Spleen (tissue), 11 donors: ENCODE measurements at regions not wholly inside any gene's neighbourhood (a gene's known extent, or its start where the extent isn't known, plus 50 kb on each side); places are given as distances from the start of the nearest gene placed in this dataset.

Experiments used
- DNase-seq: peaks from one replicate; pipeline ENCODE4 v3.0.0-alpha.2; 2020
- H3K27ac ChIP-seq, 8 donors: fragments of 200-600 bp; sonication (generic) in 7 of 8; 1 replicate in 4 of 8; 2 replicates in 4 of 8; pipeline versions ENCODE4 v1.5.0 to v1.8.0; 2016 to 2021; ENCODE audit warnings: inconsistent platforms in 4 of 8, mild to moderate bottlenecking in 4 of 8, moderate library complexity in 1 of 8
- H3K27me3 ChIP-seq, 7 donors: fragments of 200-600 bp; sonication (generic) in 6 of 7; replicated peaks in 1 of 7; 1 replicate in 4 of 7; 2 replicates in 3 of 7; pipeline versions ENCODE4 v1.5.0 to v1.8.0; 2016 to 2021; ENCODE audit warnings: inconsistent platforms in 3 of 7, mild to moderate bottlenecking in 1 of 7
- H3K36me3 ChIP-seq, 6 donors: fragments of 200-600 bp; sonication (generic) in 5 of 6; 1 replicate in 4 of 6; 2 replicates in 2 of 6; pipeline versions ENCODE4 v1.5.0 to v1.8.0; 2016 to 2021; ENCODE audit warnings: inconsistent platforms in 2 of 6
- H3K4me1 ChIP-seq, 6 donors: fragments of 200-600 bp; sonication (generic) in 5 of 6; 1 replicate in 3 of 6; 2 replicates in 3 of 6; pipeline versions ENCODE4 v1.5.0 to v1.8.0; 2016 to 2021; ENCODE audit warnings: inconsistent platforms in 3 of 6
- H3K4me3 ChIP-seq, 8 donors: fragments of 200-600 bp; sonication (generic) in 7 of 8; 1 replicate in 4 of 8; 2 replicates in 4 of 8; pipeline versions ENCODE4 v1.5.0 to v1.8.0; 2016 to 2021; ENCODE audit warnings: inconsistent platforms in 4 of 8, mild to moderate bottlenecking in 4 of 8, moderate library complexity in 2 of 8
- H3K9me3 ChIP-seq, 8 donors: fragments of 200-600 bp; sonication (generic) in 7 of 8; 1 replicate in 4 of 8; 2 replicates in 4 of 8; pipeline versions ENCODE4 v1.5.0 to v1.8.0; 2016 to 2021; ENCODE audit warnings: inconsistent platforms in 4 of 8
- CTCF ChIP-seq, 11 experiments: fragments of 200-600 bp in 7 of 11; fragments of 450-650 bp in 4 of 11; sonication (generic) in 4 of 11; IDR thresholded peaks in 8 of 11; conservative IDR thresholded peaks in 3 of 11; 1 replicate in 7 of 11; 2 replicates in 4 of 11; pipeline versions ENCODE4 v1.4.0 to v1.8.0; 2016 to 2021; ENCODE audit warnings: antibody characterized with exemption in 11 of 11, inconsistent platforms in 4 of 11, mild to moderate bottlenecking in 1 of 11
- POLR2A ChIP-seq, 3 donors: fragments of 450-650 bp; IDR thresholded peaks; one replicate each; pipeline ENCODE4 v1.5.1; 2017; ENCODE audit warnings: antibody characterized with exemption in 3 of 3, mild to moderate bottlenecking in 1 of 3
- POLR2AphosphoS5 ChIP-seq, 3 donors: sonication (generic); formaldehyde crosslinking; IDR thresholded peaks; one replicate each; pipeline ENCODE4 v1.5.1; 2017; ENCODE audit warnings: antibody characterized with exemption in 3 of 3
- WGBS, 5 donors: extraction: QIAGEN DNeasy Blood & Tissue Kit in 3 of 5; methylation state at CpG; one replicate each; pipeline versions ENCODE4 v1.1.5 to v1.1.7; 2013 to 2018; 5-methylcytosine and 5-hydroxymethylcytosine counted together
- intact Hi-C: fragments of 100-400 bp; cut with DNase I; formaldehyde crosslinking; loops from one replicate; pipeline ENCODE4 v1.15.0; 2023; ENCODE audit warnings: low total_unique reads
- donor health status: healthy with polysubstance abuse.
- donor health status: DM: no; HTN: no; CAD: no; lungs with moderate emphysema.
- donor health status: DM: no; HTN: no; CAD: no.
- donor health status: Bipolar disorder and iron deficiency.
- donor health status: healthy.
- donor health status: DM: no; HTN: no; CAD: no.
- donor health status: DM: yes; HTN: yes; CAD: no.

DNA sequence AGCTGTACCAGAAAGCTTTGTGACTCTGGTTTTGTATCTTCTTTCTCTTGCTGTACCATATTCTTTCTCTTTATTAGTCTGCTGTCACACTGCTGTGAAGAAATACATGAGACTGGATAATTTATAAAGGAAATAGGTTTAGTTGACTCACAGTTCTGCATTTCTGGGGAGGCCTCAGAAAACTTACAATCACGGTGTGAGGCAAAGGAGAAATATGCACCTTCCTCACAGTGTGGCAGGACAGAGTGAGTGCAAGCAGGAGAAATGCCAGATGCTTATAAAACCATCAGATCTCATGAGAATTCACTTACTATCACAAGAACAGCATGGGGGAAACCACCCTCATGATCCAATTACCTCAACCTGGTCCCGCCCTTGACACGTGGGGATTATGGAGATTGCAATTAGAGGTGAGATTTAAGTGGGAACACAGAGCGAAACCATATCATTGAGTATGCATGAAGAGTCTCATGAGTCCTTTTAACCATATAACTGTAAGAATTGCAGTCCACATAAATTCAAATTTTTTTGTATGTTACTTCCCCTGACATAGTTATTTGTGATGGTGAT lies 67.4 kb upstream of the INPP4B start:
- intact Hi-C loops, result no loop called here
- WGBS, 5 donors, result 76 to 93% (median 87%) methylated on average over 4 of the region's 4 CpGs
- H3K27ac ChIP-seq, result no peak overlapping the region
- TF ChIP-seq POLR2A (IDR thresholded peaks at IDR 0.05) (no peak), CTCF (IDR thresholded peaks at IDR 0.05 in 8 of 11, conservative IDR thresholded peaks at IDR 0.05 in 3 of 11) (no peak), POLR2AphosphoS5 (IDR thresholded peaks at IDR 0.05) (no peak)
- no peaks in the 10 kb centered on the region for H3K4me1 ChIP-seq
- H3K9me3 ChIP-seq, result no peaks in the 10 kb centered on the region
- H3K4me3 ChIP-seq, result no peak overlapping the region
- H3K27me3 ChIP-seq, result no peaks in the 10 kb centered on the region
- no peak for DNase-seq
- no peaks in the 10 kb centered on the region for H3K36me3 ChIP-seq

- no peaks in the 10 kb centered on the region for H3K27me3 ChIP-seq
- H3K4me3 ChIP-seq, result no peak overlapping the region
- no peak overlapping the region for H3K27ac ChIP-seq
- no peaks in the 10 kb centered on the region for H3K9me3 ChIP-seq
- H3K4me1 ChIP-seq, result no peaks in the 10 kb centered on the region
- intact Hi-C loops, result no loop called here
- no peak for TF ChIP-seq POLR2A (IDR thresholded peaks at IDR 0.05)
- no peak for TF ChIP-seq POLR2AphosphoS5 (IDR thresholded peaks at IDR 0.05)
- TF ChIP-seq CTCF (IDR thresholded peaks at IDR 0.05 in 8 of 11, conservative IDR thresholded peaks at IDR 0.05 in 3 of 11), result no peak
- H3K36me3 ChIP-seq, result no peaks in the 10 kb centered on the region
- WGBS, 5 donors, result 83 to 92% (median 86%) methylated on average over 4 of the region's 4 CpGs
- DNase-seq, result no peak
These were observed 71.6 kb upstream of the INPP4B start for GRCh38 chr4:142917678-142918077.

- no peak overlapping the region for H3K27ac ChIP-seq
- WGBS, 5 donors, result 55 to 79% (median 76%) methylated on average over 1 of the region's 1 CpG
- no peaks in the 10 kb centered on the region for H3K36me3 ChIP-seq
- H3K9me3 ChIP-seq, result no peaks in the 10 kb centered on the region
- no peaks in the 10 kb centered on the region for H3K4me1 ChIP-seq
- DNase-seq, result no peak
- no peak for TF ChIP-seq POLR2A (IDR thresholded peaks at IDR 0.05)
- no peak for TF ChIP-seq CTCF (IDR thresholded peaks at IDR 0.05 in 8 of 11, conservative IDR thresholded peaks at IDR 0.05 in 3 of 11)
- TF ChIP-seq POLR2AphosphoS5 (IDR thresholded peaks at IDR 0.05), result no peak
- H3K4me3 ChIP-seq, result no peak overlapping the region
- H3K27me3 ChIP-seq, result no peaks in the 10 kb centered on the region
- intact Hi-C loops, result no loop called here
These were observed 76.6 kb upstream of the INPP4B start for GRCh38 chr4:142922720-142923119.

GRCh38 chr4:142923619-142924018 lies 77.5 kb upstream of the INPP4B start:
- H3K27me3 ChIP-seq, result no peaks in the 10 kb centered on the region
- DNase-seq, result no peak
- no peaks in the 10 kb centered on the region for H3K4me1 ChIP-seq
- no peak overlapping the region for H3K4me3 ChIP-seq
- H3K36me3 ChIP-seq, result no peaks in the 10 kb centered on the region
- TF ChIP-seq CTCF (IDR thresholded peaks at IDR 0.05 in 8 of 11, conservative IDR thresholded peaks at IDR 0.05 in 3 of 11) (no peak), POLR2AphosphoS5 (IDR thresholded peaks at IDR 0.05) (no peak), POLR2A (IDR thresholded peaks at IDR 0.05) (no peak)
- H3K9me3 ChIP-seq, result no peaks in the 10 kb centered on the region
- intact Hi-C loops, result no loop called here
- H3K27ac ChIP-seq, result no peak overlapping the region
